ENCODE measurements at regions not wholly inside any gene's neighbourhood (a gene's known extent, or its start where the extent isn't known, plus 50 kb on each side); places are given as distances from the start of the nearest gene placed in this dataset.

DNA sequence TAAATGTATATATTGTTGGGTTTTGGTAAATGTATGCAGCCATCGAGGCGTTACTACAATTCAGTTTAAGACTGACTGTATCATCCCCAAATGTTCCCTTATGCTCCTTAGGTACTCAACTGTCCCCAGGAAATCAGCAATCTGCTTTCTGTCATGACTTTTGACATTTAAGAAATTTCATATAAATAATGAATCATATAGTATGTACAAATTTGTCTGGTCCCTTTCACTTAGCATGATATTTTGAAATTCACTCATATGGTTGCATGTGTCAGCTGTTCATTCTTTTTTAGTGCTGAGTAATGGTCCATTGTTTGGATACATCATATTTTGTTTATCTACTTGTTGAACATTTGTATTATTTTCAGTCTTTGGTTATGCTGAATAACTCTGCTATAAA is 218.8 kb downstream of the C4orf33 start:
- TF ChIP-seq, protein P1, sequence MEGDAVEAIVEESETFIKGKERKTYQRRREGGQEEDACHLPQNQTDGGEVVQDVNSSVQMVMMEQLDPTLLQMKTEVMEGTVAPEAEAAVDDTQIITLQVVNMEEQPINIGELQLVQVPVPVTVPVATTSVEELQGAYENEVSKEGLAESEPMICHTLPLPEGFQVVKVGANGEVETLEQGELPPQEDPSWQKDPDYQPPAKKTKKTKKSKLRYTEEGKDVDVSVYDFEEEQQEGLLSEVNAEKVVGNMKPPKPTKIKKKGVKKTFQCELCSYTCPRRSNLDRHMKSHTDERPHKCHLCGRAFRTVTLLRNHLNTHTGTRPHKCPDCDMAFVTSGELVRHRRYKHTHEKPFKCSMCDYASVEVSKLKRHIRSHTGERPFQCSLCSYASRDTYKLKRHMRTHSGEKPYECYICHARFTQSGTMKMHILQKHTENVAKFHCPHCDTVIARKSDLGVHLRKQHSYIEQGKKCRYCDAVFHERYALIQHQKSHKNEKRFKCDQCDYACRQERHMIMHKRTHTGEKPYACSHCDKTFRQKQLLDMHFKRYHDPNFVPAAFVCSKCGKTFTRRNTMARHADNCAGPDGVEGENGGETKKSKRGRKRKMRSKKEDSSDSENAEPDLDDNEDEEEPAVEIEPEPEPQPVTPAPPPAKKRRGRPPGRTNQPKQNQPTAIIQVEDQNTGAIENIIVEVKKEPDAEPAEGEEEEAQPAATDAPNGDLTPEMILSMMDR (IDR thresholded peaks at IDR 0.05; ENCODE audit: borderline replicate concordance, extremely low read depth, low read length, poor library complexity, severe bottlenecking) = no peak
- TF ChIP-seq EZH2 (IDR thresholded peaks at IDR 0.05; ENCODE audit: borderline replicate concordance, low read depth, low read length, severe bottlenecking) = no peak

Data from DND-41 (cell line).